ENCODE measurements at regions not wholly inside any gene's neighbourhood (a gene's known extent, or its start where the extent isn't known, plus 50 kb on each side); places are given as distances from the start of the nearest gene placed in this dataset.

GRCh38 chr2:7691961-7692656 lies 774.9 kb downstream of the RNF144A start:
- no peak for TF ChIP-seq CTCF (IDR thresholded peaks at IDR 0.05)
- TF ChIP-seq POLR2A (IDR thresholded peaks at IDR 0.05), result no peak

All from heart left ventricle (tissue), 13 donors.